HEK293T (cell line): ENCODE measurements at regions not wholly inside any gene's neighbourhood (a gene's known extent, or its start where the extent isn't known, plus 50 kb on each side); places are given as distances from the start of the nearest gene placed in this dataset.
"Not testable (repeated sequence)": the region's sequence is repeated elsewhere in the genome, so short reads cannot be mapped to it uniquely, and the experiment has no call there.

Source experiments
- CTCF ChIA-PET: fragments of 350-600 bp; formaldehyde crosslinking; extraction: SDS; loops from one replicate; lab custom pipeline; 2021; ENCODE audit warnings: antibody characterized with exemption, inconsistent platforms; lab: Yijun Ruan, JAX
- POLR2A ChIA-PET: fragments of 350-600 bp; formaldehyde crosslinking; extraction: SDS; loops from one replicate; lab custom pipeline; 2020; ENCODE audit warnings: antibody characterized with exemption, inconsistent platforms; lab: Yijun Ruan, JAX
- DNase-seq: peaks from one replicate; pipeline ENCODE4 v3.0.0; 2012; ENCODE audit warnings: mixed read lengths; ENCODE audit errors: extremely low spot score
- ARNT ChIP-seq: fragments of 450-650 bp; IDR thresholded peaks from 2 replicates; pipeline ENCODE4 v1.6.1; 2017; ENCODE audit warnings: mild to moderate bottlenecking
- BHLHE40 ChIP-seq: fragments of 450-650 bp; IDR thresholded peaks from 2 replicates; pipeline ENCODE4 v1.6.1; 2016; ENCODE audit warnings: mild to moderate bottlenecking, moderate library complexity, borderline replicate concordance
- CTBP1 ChIP-seq: fragments of 450-650 bp; IDR thresholded peaks from 2 replicates; pipeline ENCODE4 v1.6.1; 2016; ENCODE audit warnings: borderline replicate concordance
- ELF4 ChIP-seq: fragments of 450-650 bp; IDR thresholded peaks from 2 replicates; pipeline ENCODE4 v1.6.1; 2017; ENCODE audit warnings: antibody characterized with exemption
- FOXA1 ChIP-seq: fragments of 450-650 bp; IDR thresholded peaks from 2 replicates; pipeline ENCODE4 v1.6.1; 2016; ENCODE audit warnings: mild to moderate bottlenecking
- FOXK2 ChIP-seq: fragments of 450-650 bp; IDR thresholded peaks from 2 replicates; pipeline ENCODE4 v1.6.1; 2016; ENCODE audit warnings: mild to moderate bottlenecking
- FOXM1 ChIP-seq: fragments of 450-650 bp; IDR thresholded peaks from 2 replicates; pipeline ENCODE4 v1.6.1; 2017; ENCODE audit warnings: mild to moderate bottlenecking, borderline replicate concordance
- HDGF ChIP-seq: fragments of 450-650 bp; IDR thresholded peaks from 2 replicates; pipeline ENCODE4 v1.6.1; 2017; ENCODE audit warnings: antibody characterized with exemption, borderline replicate concordance
- L3MBTL2 ChIP-seq: fragments of 450-650 bp; conservative IDR thresholded peaks from 2 replicates; pipeline ENCODE4 v1.6.1; 2016; ENCODE audit warnings: mild to moderate bottlenecking
- LEF1 ChIP-seq: fragments of 450-650 bp; IDR thresholded peaks from 2 replicates; pipeline ENCODE4 v1.6.1; 2017; ENCODE audit warnings: mild to moderate bottlenecking, borderline replicate concordance
- NFRKB ChIP-seq: fragments of 450-650 bp; IDR thresholded peaks from 2 replicates; pipeline ENCODE4 v1.6.1; 2016; ENCODE audit warnings: mild to moderate bottlenecking, moderate library complexity
- PKNOX1 ChIP-seq: fragments of 450-650 bp; IDR thresholded peaks from 2 replicates; pipeline ENCODE4 v1.6.1; 2016
- SP1 ChIP-seq: fragments of 450-650 bp; IDR thresholded peaks from 2 replicates; pipeline ENCODE4 v1.6.1; 2017
- SUZ12 ChIP-seq: fragments of 450-650 bp; IDR thresholded peaks from 2 replicates; pipeline ENCODE4 v1.6.1; 2016; ENCODE audit warnings: mild to moderate bottlenecking
- TARDBP ChIP-seq: fragments of 450-650 bp; IDR thresholded peaks from 2 replicates; pipeline ENCODE4 v1.6.1; 2016
- ZNF384 ChIP-seq: fragments of 450-650 bp; IDR thresholded peaks from 2 replicates; pipeline ENCODE4 v1.6.1; 2016

GRCh38 chr7:112654322-112655216 lies 135.6 kb downstream of the TMEM168 start:
- TF ChIP-seq SUZ12 (no peak), TARDBP (no peak), ZNF384 (no peak)
- POLR2A ChIA-PET: no interaction called here
- DNase-seq: no peak
- CTCF ChIA-PET: no interaction called here

GRCh38 chr7:112665709-112666108 lies 124.5 kb downstream of the TMEM168 start:
- ChIA-PET CTCF (no interaction called here), POLR2A (no interaction called here)
- DNase-seq: no peak
- TF ChIP-seq LEF1: no peak
- no peak for TF ChIP-seq L3MBTL2
- TF ChIP-seq BHLHE40: no peak
- TF ChIP-seq FOXA1: no peak
- TF ChIP-seq TARDBP: no peak
- no peak for TF ChIP-seq FOXM1

- TF ChIP-seq CTBP1: no peak
- no peak for TF ChIP-seq SUZ12
- TF ChIP-seq ELF4: no peak
- no peak for TF ChIP-seq FOXA1
- TF ChIP-seq LEF1: no peak
- TF ChIP-seq SP1: no peak
- TF ChIP-seq TARDBP: no peak
- no peak for TF ChIP-seq NFRKB
- TF ChIP-seq ZNF384: no peak
- TF ChIP-seq HDGF: no peak
- no peak for TF ChIP-seq ARNT
- TF ChIP-seq BHLHE40: no peak
- TF ChIP-seq PKNOX1: no peak
- TF ChIP-seq FOXM1: no peak
- TF ChIP-seq L3MBTL2: no peak
- TF ChIP-seq FOXK2: no peak
- POLR2A ChIA-PET: no interaction called here
- CTCF ChIA-PET: no interaction called here
- DNase-seq: no peak
These were observed 121.6 kb downstream of the TMEM168 start for GRCh38 chr7:112668561-112668960.

GRCh38 chr7:112669306-112669705 lies 120.9 kb downstream of the TMEM168 start:
- CTCF ChIA-PET: no interaction called here
- POLR2A ChIA-PET: no interaction called here
- DNase-seq: no peak
- TF ChIP-seq ARNT (no peak), FOXM1 (no peak), L3MBTL2 (no peak), PKNOX1 (no peak), HDGF (no peak), NFRKB (no peak), ZNF384 (no peak), SUZ12 (no peak), TARDBP (no peak)

GRCh38 chr7:112670193-112670592 lies 120.0 kb downstream of the TMEM168 start:
- no peak for DNase-seq
- CTCF ChIA-PET: no interaction called here
- POLR2A ChIA-PET: no interaction called here
- TF ChIP-seq SUZ12 (no peak), BHLHE40 (no peak), TARDBP (no peak), NFRKB (no peak), ZNF384 (no peak), CTBP1 (no peak), L3MBTL2 (no peak), PKNOX1 (no peak), ARNT (no peak), FOXA1 (no peak)

- TF ChIP-seq SUZ12 (no peak), NFRKB (no peak), ZNF384 (no peak), HDGF (no peak), TARDBP (no peak), ELF4 (no peak), L3MBTL2 (no peak), PKNOX1 (no peak), BHLHE40 (no peak), SP1 (no peak), FOXM1 (no peak)
- ChIA-PET CTCF (no interaction called here), POLR2A (no interaction called here)
- no peak for DNase-seq
These were observed 111.6 kb downstream of the TMEM168 start for GRCh38 chr7:112678626-112679025.

GRCh38 chr7:112689466-112690177 lies 100.6 kb downstream of the TMEM168 start:
- CTCF ChIA-PET: interaction anchor here (0.9 kb wide), 1 partner anchor 17 kb away, joined by 4 read pairs; no protein-coding TSS in a partner anchor
- POLR2A ChIA-PET, DNase-seq: not testable (repeated sequence)
